Breast epithelium (tissue), 4 donors: ENCODE measurements at regions not wholly inside any gene's neighbourhood (a gene's known extent, or its start where the extent isn't known, plus 50 kb on each side); places are given as distances from the start of the nearest gene placed in this dataset.
"Not testable (repeated sequence)": the region's sequence is repeated elsewhere in the genome, so short reads cannot be mapped to it uniquely, and the experiment has no call there.

Source experiments
- DNase-seq, 2 donors: peaks; one replicate each; pipeline ENCODE4 v3.0.0-alpha.2; 2019; ENCODE audit warnings: low spot score in 2 of 2
- H3K27ac ChIP-seq, 2 donors: fragments of 200-600 bp; sonication (generic) in 1 of 2; one replicate each; pipeline ENCODE4 v1.5.1; 2016 to 2019; ENCODE audit warnings: mild to moderate bottlenecking in 1 of 2
- H3K27me3 ChIP-seq, 2 donors: fragments of 200-600 bp; sonication (generic) in 1 of 2; one replicate each; pipeline versions ENCODE4 v1.5.1 to v1.6.0; 2017 to 2019; ENCODE audit warnings: control low read depth in 1 of 2, mild to moderate bottlenecking in 1 of 2
- H3K36me3 ChIP-seq: fragments of 200-600 bp; one replicate; pipeline ENCODE4 v1.5.1; 2019
- H3K4me1 ChIP-seq, 2 donors: fragments of 200-600 bp; sonication (generic); one replicate each; pipeline ENCODE4 v1.5.1; 2016 to 2019; ENCODE audit warnings: control low read depth in 1 of 2
- H3K4me3 ChIP-seq, 3 donors: fragments of 200-600 bp; sonication (generic); 1 replicate in 2 of 3; 2 replicates in 1 of 3; pipeline ENCODE4 v1.5.1; 2016 to 2019; ENCODE audit warnings: mild to moderate bottlenecking in 3 of 3, moderate library complexity in 2 of 3
- H3K9me3 ChIP-seq, 2 donors: fragments of 200-600 bp; sonication (generic) in 1 of 2; one replicate each; pipeline ENCODE4 v1.5.1; 2016 to 2019; ENCODE audit warnings: control low read depth in 1 of 2
- POLR2A ChIP-seq: fragments of 450-650 bp; IDR thresholded peaks from one replicate; pipeline ENCODE4 v1.6.1; 2016; ENCODE audit warnings: antibody characterized with exemption, mild to moderate bottlenecking, moderate library complexity
- POLR2AphosphoS5 ChIP-seq, 3 donors: sonication (generic); formaldehyde crosslinking; IDR thresholded peaks; one replicate each; pipeline ENCODE4 v1.6.1; 2017; ENCODE audit warnings: antibody characterized with exemption in 3 of 3
- intact Hi-C: fragments of 100-400 bp; cut with DNase I; formaldehyde crosslinking; loops from one replicate; pipeline ENCODE4 v1.15.1; 2023; ENCODE audit warnings: low total_unique reads
- TF ChIP-seq, protein P1 (sequence below), 3 donors: fragments of 450-650 bp; IDR thresholded peaks; one replicate each; pipeline ENCODE4 v1.5.1; 2016 to 2017; ENCODE audit warnings: antibody characterized with exemption in 3 of 3, mild to moderate bottlenecking in 3 of 3, moderate library complexity in 3 of 3

DNA sequence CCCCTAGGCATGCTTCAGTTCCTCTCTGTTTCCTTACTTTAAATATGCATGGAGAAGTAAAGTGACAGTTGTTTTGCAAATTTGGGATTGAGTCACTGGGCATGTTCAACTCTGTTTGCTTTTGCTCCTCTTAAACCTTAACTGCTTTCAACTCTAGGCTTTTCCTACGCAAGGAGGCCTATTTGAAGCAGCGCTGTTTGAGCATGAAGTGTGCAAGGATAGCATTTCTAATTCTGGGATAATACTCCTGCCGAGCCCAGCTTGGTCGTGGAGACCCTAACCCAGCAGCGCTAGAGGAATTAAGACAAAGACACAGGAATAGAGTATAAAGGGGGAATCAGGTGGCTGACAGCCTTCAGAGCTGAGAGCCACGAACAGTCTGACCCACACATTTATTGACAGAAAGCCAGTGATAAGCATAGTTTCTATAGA lies 803.4 kb upstream of the CDH10 start:
- no peaks in the 10 kb centered on the region for H3K9me3 ChIP-seq
- H3K4me1 ChIP-seq = no peaks in the 10 kb centered on the region
- H3K36me3 ChIP-seq = no peaks in the 10 kb centered on the region
- TF ChIP-seq, protein P1, sequence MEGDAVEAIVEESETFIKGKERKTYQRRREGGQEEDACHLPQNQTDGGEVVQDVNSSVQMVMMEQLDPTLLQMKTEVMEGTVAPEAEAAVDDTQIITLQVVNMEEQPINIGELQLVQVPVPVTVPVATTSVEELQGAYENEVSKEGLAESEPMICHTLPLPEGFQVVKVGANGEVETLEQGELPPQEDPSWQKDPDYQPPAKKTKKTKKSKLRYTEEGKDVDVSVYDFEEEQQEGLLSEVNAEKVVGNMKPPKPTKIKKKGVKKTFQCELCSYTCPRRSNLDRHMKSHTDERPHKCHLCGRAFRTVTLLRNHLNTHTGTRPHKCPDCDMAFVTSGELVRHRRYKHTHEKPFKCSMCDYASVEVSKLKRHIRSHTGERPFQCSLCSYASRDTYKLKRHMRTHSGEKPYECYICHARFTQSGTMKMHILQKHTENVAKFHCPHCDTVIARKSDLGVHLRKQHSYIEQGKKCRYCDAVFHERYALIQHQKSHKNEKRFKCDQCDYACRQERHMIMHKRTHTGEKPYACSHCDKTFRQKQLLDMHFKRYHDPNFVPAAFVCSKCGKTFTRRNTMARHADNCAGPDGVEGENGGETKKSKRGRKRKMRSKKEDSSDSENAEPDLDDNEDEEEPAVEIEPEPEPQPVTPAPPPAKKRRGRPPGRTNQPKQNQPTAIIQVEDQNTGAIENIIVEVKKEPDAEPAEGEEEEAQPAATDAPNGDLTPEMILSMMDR (IDR thresholded peaks at IDR 0.05) = no peak
- TF ChIP-seq POLR2A = no peak
- TF ChIP-seq POLR2AphosphoS5 (IDR thresholded peaks at IDR 0.05) = no peak
- no peak overlapping the region for H3K27ac ChIP-seq
- no peak for DNase-seq
- H3K4me3 ChIP-seq = no peak overlapping the region
- intact Hi-C loops = no loop called here
- H3K27me3 ChIP-seq = no peaks in the 10 kb centered on the region

DNA sequence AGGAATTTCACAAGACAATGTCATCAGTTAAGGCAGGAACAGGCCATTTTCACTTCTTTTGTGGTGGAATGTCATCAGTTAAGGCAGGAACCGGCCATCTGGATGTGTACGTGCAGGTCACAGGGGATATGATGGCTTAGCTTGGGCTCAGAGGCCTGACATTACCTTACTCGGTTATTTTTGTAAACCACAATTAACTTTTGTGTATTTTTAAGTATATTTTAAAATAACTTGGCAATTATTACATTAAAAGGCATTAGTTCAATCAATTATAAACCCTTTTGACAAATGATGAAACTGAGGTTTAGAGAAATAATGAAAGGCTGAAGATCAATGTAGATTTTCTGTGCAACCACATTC lies 801.3 kb upstream of the CDH10 start:
- H3K4me1 ChIP-seq, intact Hi-C loops, H3K27ac ChIP-seq, H3K36me3 ChIP-seq, H3K4me3 ChIP-seq, DNase-seq, H3K27me3 ChIP-seq, H3K9me3 ChIP-seq: not testable (repeated sequence)

DNA sequence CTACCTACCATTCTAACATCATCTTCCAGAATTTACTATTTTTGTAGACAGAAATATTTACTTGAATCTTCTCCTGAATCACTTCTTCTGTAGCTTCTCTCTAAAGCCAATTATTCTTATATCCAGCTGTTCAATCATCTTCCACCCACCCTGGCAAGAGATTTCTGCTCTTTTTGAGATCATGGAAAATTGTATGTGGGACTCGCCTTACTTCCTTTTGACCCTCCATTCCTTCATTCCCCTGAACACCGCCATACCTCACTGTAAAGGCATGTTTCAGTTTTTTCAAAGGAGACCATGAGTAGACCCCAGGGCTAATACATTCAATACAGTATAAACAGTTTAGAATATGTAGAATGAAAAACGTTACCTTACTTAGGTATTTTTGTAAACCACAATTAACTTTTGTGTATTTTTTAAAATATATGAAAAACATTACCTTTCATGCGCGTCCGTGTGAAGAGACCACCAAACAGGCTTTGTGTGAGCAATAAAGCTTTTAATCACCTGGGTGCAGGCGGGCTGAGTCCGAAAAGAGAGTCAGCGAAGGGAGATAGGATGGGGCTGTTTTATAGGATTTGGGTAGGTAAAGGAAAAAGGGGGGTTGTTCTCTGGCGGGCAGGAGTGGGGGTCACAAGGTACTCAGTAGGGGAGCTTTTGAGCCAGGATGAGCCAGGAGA lies 800.7 kb upstream of the CDH10 start:
- H3K9me3 ChIP-seq, intact Hi-C loops, H3K4me1 ChIP-seq, H3K27me3 ChIP-seq, DNase-seq, H3K4me3 ChIP-seq, H3K36me3 ChIP-seq, H3K27ac ChIP-seq: not testable (repeated sequence)

DNA sequence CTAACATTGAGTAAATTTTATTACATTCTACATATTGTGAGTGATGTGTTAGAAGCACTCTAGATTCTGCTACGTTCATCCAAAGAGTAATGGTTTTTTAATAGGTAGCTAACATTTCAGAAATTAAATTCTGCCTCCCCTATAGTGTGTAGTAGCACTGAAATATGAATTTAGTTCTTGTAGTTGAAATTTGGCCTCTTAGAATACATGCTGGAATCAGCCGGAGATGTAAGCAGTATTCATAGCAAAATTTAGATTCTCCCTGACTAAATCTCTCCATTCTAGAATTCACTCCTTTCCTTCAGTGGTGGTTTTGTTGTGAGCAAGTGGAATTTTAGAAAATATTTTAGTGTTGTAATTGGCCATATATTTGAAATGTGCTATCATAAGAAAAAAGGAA lies 799.9 kb upstream of the CDH10 start:
- intact Hi-C loops = no loop called here
- no peak for DNase-seq
- TF ChIP-seq, protein P1 (IDR thresholded peaks at IDR 0.05) = no peak
- TF ChIP-seq POLR2AphosphoS5 (IDR thresholded peaks at IDR 0.05) (no peak), POLR2A (no peak)

DNA sequence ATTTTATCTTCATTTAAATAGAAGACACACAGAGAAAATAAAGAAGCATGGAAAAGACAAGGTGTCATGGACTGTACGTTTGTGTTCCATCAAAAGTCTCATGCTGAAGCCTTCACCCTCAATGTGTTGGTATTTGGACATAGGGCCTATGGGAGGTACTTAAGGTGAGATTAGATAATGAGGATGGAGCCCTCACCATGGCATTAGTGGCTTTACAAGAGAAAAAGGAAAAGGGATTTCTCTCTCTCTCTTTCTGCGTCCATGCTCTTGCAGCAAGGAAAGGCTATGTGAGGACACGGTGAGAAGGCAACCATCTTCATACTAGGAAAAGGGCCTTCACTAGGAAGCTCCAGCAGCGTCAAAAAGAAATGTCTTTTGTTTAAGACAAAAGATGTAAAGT lies 797.0 kb upstream of the CDH10 start:
- no peaks in the 10 kb centered on the region for H3K9me3 ChIP-seq
- H3K27ac ChIP-seq = no peak overlapping the region
- H3K4me1 ChIP-seq = no peaks in the 10 kb centered on the region
- no peaks in the 10 kb centered on the region for H3K36me3 ChIP-seq
- no peak for DNase-seq
- intact Hi-C loops = no loop called here
- no peaks in the 10 kb centered on the region for H3K27me3 ChIP-seq
- TF ChIP-seq POLR2A = no peak
- no peak for TF ChIP-seq POLR2AphosphoS5 (IDR thresholded peaks at IDR 0.05)
- TF ChIP-seq, protein P1 (IDR thresholded peaks at IDR 0.05) = no peak
- H3K4me3 ChIP-seq = no peak overlapping the region

More for the DNA sequence above, 799.9 kb upstream of the CDH10 start:
- no peaks in the 10 kb centered on the region for H3K27me3 ChIP-seq
- H3K4me3 ChIP-seq = no peak overlapping the region
- no peaks in the 10 kb centered on the region for H3K9me3 ChIP-seq
- no peaks in the 10 kb centered on the region for H3K36me3 ChIP-seq
- H3K27ac ChIP-seq = no peak overlapping the region
- H3K4me1 ChIP-seq = no peaks in the 10 kb centered on the region

DNA sequence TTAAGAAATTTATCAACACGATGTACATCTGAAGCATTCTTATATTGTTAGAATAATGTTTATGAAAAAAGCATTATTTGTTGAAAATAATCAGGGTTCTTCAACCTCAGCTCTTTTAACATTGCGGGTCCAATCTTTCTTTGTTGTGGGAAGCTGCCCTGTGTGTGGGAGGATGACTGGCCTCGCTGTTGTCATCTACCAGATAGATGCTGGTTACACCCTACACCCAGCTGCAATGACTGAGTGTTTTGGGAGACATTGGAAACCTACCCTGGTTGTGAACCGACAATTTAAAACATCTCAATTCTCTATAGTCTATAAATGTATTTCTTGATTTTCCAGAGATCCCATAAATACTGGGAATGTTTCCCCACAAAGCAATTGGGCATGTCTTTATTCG lies 794.2 kb upstream of the CDH10 start:
- no peak for TF ChIP-seq POLR2A
- TF ChIP-seq, protein P1 (IDR thresholded peaks at IDR 0.05) = no peak
- no peak for TF ChIP-seq POLR2AphosphoS5 (IDR thresholded peaks at IDR 0.05)
- Histone ChIP-seq H3K4me3 (no peak overlapping the region), H3K27me3 (no peaks in the 10 kb centered on the region), H3K36me3 (no peaks in the 10 kb centered on the region), H3K4me1 (no peaks in the 10 kb centered on the region), H3K9me3 (no peaks in the 10 kb centered on the region), H3K27ac (no peak overlapping the region)
- no peak for DNase-seq
- intact Hi-C loops = no loop called here

DNA sequence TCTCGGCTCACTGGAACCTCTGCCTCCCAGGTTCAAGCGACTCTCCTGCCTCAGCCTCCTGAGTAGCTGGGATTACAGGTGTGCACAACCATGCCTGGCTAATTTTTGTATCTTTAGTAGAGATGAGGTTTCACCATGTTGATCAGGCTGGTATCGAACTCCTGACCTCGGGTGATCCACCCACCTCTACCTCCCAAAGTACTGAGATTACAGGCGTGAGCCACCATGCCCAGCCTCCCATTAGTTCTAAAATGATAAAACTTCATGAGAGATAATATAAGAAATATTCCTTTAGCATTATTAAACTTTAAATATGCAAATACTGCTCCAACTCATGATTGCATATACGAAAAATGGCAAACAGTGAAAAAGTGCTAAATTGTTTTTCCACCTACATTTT lies 793.6 kb upstream of the CDH10 start:
- H3K9me3 ChIP-seq, H3K36me3 ChIP-seq, H3K27me3 ChIP-seq, H3K27ac ChIP-seq, DNase-seq, intact Hi-C loops, H3K4me3 ChIP-seq, H3K4me1 ChIP-seq: not testable (repeated sequence)
